Glomerular visceral epithelial cell (primary cell): ENCODE measurements at regions not wholly inside any gene's neighbourhood (a gene's known extent, or its start where the extent isn't known, plus 50 kb on each side); places are given as distances from the start of the nearest gene placed in this dataset.
A peak's percentile ranks its signal among the peaks of the same experiment; 100 is the strongest.
"Not testable (repeated sequence)": the region's sequence is repeated elsewhere in the genome, so short reads cannot be mapped to it uniquely, and the experiment has no call there.

Experiments
- DNase-seq: peaks from one replicate; pipeline ENCODE4 v3.0.0-alpha.2; 2016; ENCODE audit errors: extremely low spot score

DNA sequence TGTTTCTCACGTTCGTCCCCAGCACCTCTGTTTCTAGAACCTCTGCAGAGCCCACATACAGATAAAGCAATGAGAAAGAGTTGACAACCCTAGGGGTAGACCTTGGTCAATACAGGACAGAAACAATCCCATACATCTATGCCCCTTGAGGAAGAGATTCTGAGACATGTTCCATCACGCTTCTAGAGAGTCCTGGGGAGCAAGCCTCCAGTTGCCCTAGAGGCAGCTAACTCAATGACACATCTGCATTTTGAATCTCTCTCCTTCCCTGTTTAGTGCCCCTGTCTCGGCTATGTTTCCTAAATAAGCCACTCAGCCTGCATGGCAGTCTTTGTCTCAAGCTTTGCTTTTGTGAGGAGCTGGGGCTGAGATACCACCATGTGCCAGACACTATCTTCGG, 435.3 kb downstream of the CD83 start:
- no peak for DNase-seq

GRCh38 chr6:14553515-14553914, 435.9 kb downstream of the CD83 start:
- no peak for DNase-seq

DNA sequence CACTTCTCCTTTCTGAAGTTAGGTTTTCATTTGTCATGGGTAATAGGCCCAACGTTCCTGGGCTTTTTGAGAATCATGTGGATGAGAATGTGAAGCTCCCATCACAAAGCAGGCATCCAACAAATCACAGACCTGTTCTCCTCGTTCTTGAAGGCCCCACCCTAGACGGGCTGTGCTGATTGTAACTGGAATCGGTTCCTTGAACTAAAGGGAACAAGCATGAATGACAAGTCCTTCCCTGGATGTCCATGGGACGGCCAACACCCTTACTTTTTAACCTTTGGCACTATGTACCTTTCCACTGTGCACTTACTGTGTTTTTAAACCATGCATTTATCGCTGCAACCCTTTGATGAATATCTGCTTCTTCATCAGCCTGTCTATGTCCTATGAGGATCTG, 438.2 kb downstream of the CD83 start:
- DNase-seq: no peak

GRCh38 chr6:14559746-14560536, 442.4 kb downstream of the CD83 start:
- DNase-seq: peak; percentile 80

- DNase-seq: not testable (repeated sequence)
Observed at GRCh38 chr6:14561563-14561962, 444.0 kb downstream of the CD83 start.

- DNase-seq: no peak
Observed at GRCh38 chr6:14567842-14568241, 450.3 kb downstream of the CD83 start.

- no peak for DNase-seq
Observed at GRCh38 chr6:14569394-14569793, 451.8 kb downstream of the CD83 start.

DNA sequence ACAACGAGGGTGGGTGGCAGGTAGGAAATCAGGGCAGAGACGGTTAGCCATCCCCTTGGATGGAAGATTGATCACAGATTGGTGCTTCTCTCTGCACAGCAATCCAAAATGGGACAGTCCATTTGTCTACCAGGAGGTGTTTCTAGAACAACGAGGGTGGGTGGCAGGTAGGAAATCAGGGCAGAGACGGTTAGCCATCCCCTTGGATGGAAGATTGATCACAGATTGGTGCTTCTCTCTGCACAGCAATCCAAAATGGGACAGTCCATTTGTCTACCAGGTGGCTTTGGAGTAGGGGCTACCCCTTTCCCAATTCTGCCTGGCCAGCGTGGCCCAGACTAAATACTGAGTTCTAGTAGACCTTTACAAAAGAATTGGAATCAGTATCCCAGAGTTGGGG, 452.3 kb downstream of the CD83 start:
- DNase-seq: not testable (repeated sequence)

DNA sequence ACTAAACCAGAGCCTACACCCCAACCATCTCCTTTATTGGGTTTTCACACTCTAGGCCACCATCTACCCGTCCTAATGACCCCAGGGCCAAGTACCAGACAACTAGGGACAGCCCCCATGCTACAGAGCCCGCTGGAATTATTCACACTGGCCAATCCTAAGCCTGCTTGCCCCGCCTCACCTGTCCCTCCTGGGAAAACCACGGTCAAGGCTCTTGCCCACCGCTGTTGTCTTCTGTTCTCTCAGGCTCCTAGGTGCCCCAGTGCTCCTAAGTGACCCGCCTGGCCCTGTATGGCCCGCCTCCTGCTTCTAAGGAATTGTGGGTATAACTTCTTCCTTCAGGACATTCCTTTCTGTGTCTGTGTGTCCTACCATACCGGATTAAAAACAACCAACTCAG, 453.4 kb downstream of the CD83 start:
- DNase-seq: no peak

DNA sequence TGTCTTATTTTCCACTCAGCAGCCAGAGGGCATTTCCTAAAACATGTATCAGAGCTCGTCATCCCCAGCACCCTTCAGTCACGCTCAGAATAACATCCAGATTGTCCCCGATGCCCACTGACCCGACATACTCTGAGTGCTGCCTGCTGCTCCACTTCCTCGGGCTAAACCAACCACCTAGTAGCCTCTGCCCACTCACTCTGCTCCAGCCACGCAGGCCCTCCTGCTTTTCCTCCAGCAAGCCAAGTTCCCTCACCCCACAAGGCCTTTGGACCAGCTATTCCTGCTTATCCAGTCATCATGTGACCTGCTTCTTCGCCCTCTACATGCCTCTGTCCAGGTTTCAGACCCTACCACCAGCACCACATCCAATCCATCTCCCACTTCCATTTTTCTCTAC, 454.2 kb downstream of the CD83 start:
- DNase-seq: no peak

- DNase-seq: no peak
Observed at GRCh38 chr6:14573267-14573666, 455.7 kb downstream of the CD83 start.

DNA sequence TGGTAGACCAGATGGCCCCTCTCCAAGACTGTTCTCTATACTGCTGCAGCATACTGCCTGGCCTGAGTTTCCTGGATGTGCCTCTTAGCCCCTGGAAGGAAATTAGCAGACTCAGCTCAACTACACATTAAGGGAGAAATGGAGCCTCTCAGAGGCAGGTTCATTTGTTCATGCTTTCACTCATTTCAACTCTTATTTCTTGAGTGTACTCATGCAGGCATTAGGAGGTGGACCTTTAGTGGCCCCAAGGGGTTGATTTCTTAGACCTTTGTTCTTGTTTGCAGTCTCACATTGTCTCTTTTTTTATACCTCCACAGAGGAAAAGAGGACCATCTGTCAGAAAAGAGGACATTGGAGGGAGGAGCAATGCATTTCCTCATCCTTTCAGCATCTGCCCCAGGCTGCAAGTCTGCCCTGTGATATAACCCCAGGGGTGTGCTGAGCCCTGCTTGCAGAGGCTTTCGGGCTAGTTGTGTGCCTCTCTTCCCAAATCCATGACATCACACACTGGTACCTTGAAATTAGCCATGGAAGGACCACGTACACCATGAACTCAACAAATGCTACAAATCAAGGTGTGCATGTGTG, 456.2 kb downstream of the CD83 start:
- DNase-seq: no peak

DNA sequence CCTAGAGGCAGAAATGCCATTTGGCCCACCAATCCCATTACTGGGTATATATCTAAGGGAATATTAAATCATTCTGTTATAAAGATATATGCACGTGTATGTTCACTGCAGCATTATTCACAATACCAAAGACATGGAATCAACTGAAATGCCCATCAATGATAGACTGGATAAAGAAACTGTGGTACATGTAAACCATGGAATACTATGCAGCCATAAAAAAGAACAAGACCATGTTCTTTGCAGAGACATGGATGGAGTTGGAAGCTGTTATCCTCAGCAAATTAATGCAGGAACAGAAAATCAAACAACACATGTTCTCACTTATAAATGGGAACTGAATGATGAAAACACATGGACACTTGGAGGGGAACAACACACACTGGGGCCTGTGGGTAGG, 458.4 kb downstream of the CD83 start:
- DNase-seq: no peak

DNA sequence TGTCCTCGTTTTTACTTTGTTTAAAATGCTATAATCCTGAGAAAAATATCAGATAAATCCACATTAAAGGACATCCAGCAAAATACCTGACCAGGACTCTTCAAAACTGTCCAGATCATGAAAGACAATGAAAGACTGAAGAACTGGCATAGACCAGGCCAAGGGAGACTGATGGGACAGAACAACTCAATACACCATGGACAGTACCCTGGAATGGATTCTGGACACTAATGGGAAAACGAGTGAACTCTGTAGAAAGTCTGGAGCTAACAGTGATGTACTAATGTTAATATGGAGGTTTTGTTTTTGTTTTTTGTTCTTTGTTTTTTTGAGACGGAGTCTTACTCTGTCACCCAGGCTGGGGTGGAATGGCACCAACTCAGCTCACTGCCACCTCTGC, 461.4 kb downstream of the CD83 start:
- no peak for DNase-seq

DNA sequence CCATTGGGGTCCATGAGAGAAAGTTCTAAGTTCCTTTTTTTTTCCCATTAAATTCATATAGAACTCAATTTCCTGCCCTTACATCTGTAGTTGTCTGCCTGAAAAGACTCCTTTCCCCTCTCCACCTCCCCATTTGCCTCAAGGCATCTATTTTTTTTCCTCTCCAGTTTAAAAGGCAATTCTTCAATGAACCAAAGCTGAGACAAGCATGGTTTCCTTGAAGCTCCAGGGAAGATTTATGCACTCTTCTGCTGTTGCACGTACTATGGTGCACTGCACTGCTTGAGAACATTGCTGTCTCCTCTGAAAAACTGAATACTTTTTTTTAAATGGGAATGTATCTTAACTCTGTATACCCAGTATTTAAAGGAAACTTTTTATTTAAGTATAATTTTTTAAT, 465.2 kb downstream of the CD83 start:
- DNase-seq: no peak

GRCh38 chr6:14583826-14584225, 466.3 kb downstream of the CD83 start:
- no peak for DNase-seq

- DNase-seq: no peak
Observed at GRCh38 chr6:14584450-14584849, 466.9 kb downstream of the CD83 start.

DNA sequence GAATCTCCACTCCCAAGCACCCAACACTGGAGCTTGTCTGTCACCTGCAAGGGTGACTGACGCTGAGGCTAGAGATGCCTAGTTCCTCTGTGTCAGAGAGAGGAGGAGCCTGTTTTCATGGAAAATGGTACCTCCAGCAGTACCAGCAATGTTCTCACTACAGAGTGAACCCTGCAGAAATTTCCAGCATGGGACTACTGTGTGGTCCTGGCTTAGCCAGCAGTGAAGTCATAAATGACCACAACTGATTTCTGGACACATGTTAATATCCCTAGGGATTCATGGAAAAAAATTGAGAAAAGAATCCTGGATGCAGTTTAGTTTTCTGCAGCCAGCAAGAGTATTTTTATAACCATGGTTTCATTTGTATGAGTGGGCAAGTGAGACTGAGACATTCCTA, 468.1 kb downstream of the CD83 start:
- no peak for DNase-seq

DNA sequence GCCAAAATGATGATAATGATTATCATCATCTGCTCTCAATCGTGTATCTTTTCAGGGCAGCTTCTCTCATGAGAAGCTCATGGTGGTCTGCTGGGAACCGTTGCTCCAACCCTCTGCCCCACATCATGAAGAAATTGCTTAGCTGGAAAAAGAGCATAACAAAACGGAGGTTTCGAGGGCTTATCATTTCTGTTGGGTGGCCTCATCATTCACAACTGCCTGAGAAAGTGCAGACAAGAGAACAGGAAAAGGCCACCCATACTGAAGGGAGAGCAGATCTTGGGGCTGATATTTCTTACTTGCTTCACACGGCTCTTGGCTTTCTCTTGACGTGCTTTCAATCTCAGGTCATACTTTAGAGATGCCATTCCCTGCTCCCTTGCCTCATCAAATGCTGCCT, 471.6 kb downstream of the CD83 start:
- DNase-seq: no peak

GRCh38 chr6:14590586-14590985, 473.0 kb downstream of the CD83 start:
- DNase-seq: no peak

GRCh38 chr6:14591998-14592397, 474.4 kb downstream of the CD83 start:
- no peak for DNase-seq

GRCh38 chr6:14593286-14593685, 475.7 kb downstream of the CD83 start:
- DNase-seq: no peak

DNA sequence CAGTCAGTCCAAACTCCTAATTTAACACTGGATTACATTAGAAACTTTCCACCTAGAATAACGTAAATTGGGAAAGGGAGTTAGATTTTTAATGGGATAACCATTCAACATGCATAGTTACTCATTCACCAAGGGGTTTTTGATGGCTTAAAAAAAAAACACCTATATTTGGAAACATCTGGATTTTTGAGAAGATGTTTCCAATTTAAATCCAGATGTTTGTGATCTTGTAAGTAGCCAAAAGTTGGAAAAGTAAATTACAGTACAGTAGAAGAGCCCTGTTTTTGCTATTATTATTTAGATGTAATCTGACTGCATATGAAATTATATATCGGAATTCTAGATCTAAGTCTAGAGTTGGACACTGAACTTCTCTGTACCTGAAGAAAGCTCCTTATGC, 478.2 kb downstream of the CD83 start:
- DNase-seq: no peak

GRCh38 chr6:14596410-14596809, 478.8 kb downstream of the CD83 start:
- DNase-seq: peak; percentile 50
